Posterior cingulate gyrus (tissue), 11 donors: ENCODE measurements at regions not wholly inside any gene's neighbourhood (a gene's known extent, or its start where the extent isn't known, plus 50 kb on each side); places are given as distances from the start of the nearest gene placed in this dataset.

Experiments used
- DNase-seq, 10 donors: peaks; one replicate each; pipeline versions ENCODE4 v3.0.0 to v3.0.0-alpha.2; 2020 to 2021; ENCODE audit warnings: mixed read lengths in 3 of 10
- intact Hi-C: fragments of 100-400 bp; cut with DNase I; formaldehyde crosslinking; loops from one replicate; pipeline ENCODE4 v1.15.1; 2023

GRCh38 chr1:218573925-218574324 lies 228.8 kb downstream of the TGFB2 start:
- DNase-seq, result no peak
- intact Hi-C loops, result no loop called here

GRCh38 chr1:218575079-218575478 lies 229.9 kb downstream of the TGFB2 start:
- intact Hi-C loops, result no loop called here
- no peak for DNase-seq

DNA sequence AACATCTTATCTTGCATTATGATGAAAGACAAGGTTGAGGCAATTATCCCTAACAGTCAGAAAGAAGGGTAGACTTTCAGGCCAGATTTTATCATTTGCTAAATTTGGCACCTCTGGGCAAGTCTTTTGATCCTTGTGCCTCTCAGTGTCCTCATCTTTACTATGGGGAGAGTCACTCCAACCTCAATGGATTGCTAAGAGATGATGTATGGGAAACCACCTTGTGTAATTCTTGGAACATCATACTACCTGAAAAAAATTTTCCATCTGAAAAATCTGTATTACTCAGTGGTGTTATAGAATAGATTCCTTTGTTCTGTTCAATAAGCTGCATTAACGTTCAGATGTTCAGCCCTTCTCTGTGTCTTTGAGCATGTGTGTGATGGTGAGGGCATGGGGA lies 230.7 kb downstream of the TGFB2 start:
- intact Hi-C loops, result no loop called here
- no peak for DNase-seq

DNA sequence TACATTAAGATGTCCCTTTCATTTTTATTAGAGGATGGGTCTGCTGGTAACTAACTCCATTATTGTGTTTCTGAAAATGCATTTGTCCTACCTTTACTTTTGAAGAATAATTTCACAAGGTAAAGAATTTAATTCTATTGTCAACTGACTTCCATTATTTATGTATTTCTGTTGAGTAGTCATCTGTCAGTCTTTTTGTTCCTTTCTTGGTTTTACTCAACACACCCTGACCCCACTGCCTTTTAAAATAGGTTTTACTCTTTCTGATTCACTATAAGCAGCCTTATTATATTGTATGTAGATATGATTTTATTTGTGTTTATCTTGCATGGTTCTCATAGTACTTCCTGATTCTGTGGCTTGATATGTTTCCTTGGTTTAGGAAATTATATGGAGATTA lies 237.5 kb downstream of the TGFB2 start:
- intact Hi-C loops, result no loop called here
- DNase-seq, result no peak

GRCh38 chr1:218584418-218585155 lies 239.5 kb downstream of the TGFB2 start:
- no peak for DNase-seq
- intact Hi-C loops, result no loop called here

GRCh38 chr1:218585511-218586184 lies 240.5 kb downstream of the TGFB2 start:
- peak in 3 of 10 donors; percentile 11 to 76 (median 76) for DNase-seq

GRCh38 chr1:218587900-218588299 lies 242.8 kb downstream of the TGFB2 start:
- intact Hi-C loops, result no loop called here
- no peak for DNase-seq

More at GRCh38 chr1:218585511-218586184, 240.5 kb downstream of the TGFB2 start:
- intact Hi-C loops, result no loop called here

- peak in 1 of 10 donors; percentile 60 for DNase-seq
- intact Hi-C loops, result no loop called here
Measured at GRCh38 chr1:218588540-218589172, 243.5 kb downstream of the TGFB2 start.

DNA sequence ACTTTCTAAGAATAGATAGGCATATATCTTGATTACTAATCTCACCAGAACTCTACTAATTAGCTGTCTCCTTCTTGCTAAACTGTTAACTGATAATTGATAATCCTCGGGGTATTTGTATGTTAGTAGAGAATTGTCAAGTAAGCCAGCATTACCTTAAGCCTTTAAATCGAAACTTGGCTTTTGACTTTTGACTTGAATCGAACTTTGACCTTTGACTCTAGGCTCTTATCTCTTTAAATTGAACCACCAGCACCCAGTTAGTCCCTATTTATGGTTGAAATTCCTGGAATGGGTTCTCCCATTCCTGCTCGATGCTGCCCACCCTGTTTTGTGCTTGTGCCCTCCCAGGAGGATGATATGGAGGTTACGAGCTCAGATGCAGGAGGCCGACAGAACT lies 244.4 kb downstream of the TGFB2 start:
- no peak for DNase-seq
- intact Hi-C loops, result no loop called here

GRCh38 chr1:218591966-218592365 lies 246.8 kb downstream of the TGFB2 start:
- no peak for DNase-seq
- intact Hi-C loops, result no loop called here

- intact Hi-C loops, result no loop called here
- no peak for DNase-seq
Measured at GRCh38 chr1:218592688-218593087, 247.6 kb downstream of the TGFB2 start.

GRCh38 chr1:218600968-218601367 lies 255.8 kb downstream of the TGFB2 start:
- no peak for DNase-seq
- intact Hi-C loops, result no loop called here

DNA sequence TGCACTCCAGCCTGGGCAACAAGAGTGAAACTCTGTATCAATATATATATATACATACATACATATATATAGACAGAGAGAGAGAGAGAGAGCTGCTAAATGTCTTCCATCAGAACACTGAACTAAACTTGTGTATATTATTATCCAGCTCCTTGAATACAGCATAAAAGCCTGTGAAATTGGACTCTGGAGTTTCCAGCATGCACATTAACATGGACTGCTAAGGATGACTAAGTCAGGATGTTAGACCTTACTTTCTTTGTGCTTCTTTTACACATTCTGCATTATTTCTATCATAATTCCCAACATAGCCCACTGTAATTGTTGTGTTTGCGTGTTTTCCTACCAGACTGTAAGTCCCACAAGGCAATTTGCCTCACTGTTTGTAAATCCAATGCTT lies 259.1 kb downstream of the TGFB2 start:
- intact Hi-C loops, result no loop called here
- no peak for DNase-seq

DNA sequence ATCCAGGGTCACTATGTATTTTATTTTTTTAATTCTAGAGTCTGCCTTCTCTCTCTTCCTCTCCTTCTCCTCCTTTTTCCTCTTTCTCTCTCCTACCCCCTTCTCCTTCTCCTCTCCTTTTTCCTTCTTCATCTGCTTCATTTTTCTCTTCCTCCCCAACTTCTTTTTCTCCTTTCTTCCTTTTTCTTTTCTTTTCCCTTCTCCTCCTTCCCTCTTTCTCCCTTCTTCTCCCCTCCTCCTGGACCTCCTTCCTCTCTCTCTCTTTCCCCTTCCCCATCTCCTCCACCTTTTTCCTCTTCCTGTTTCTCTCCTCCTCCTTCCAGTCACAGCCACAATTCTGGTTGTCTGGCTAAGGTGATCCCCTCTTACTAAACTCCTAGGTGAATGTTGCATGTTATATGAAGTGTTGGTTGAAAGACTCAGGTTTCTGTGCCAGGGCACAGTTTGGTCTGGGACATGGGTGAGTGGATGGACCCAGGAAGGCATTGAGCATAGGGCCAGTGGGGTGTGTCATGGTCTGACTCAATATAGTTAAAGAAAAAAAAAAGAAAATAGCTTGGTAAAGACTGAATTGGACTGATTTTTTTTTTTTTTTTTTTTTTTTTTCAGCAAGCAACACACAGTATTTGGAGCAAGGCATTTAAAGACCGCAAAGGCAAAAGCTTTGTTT lies 266.9 kb downstream of the TGFB2 start:
- intact Hi-C loops, result no loop called here

DNA sequence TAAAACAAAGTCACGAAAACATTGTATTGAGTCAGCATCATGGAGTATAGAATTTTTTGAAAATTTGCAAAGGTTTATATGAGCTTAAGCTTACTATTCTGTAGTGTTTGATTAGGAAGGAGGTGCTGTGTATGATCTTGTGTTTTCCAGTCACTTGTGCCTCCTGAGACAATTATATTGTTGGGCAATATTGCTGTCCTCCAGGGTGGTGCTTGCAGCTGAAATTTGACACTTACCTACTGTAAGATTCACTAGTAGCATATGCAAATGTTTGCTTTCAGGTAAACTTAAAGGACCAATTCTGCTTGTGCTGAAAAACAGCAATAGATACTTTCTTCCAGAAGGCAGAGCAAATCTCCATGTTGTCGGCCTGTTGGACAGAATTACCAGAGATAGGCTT lies 268.0 kb downstream of the TGFB2 start:
- DNase-seq, result no peak
- intact Hi-C loops, result no loop called here

More for the DNA sequence above, 266.9 kb downstream of the TGFB2 start:
- no peak for DNase-seq

GRCh38 chr1:218614031-218614430 lies 268.9 kb downstream of the TGFB2 start:
- DNase-seq, result no peak

DNA sequence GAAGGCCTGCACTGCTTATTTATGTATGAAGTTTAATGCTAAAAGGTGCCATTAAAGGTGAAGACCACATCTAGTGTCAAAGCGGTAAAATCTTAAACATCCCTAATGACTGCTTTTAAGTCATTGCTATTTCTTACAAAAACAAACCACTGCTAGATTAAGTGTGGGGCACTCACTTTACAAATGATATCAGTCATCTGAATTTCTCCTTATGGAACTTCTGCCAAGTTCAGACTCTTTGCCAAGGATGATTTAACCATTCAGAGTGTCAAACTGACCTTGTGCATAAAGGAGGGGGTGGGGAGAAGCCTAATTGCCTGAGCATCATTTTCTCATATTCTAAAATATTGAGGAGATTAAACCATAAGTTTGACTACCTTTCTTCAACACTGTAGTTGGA lies 271.5 kb downstream of the TGFB2 start:
- intact Hi-C loops, result no loop called here
- no peak for DNase-seq

More at GRCh38 chr1:218614031-218614430, 268.9 kb downstream of the TGFB2 start:
- intact Hi-C loops, result no loop called here

- intact Hi-C loops, result no loop called here
- DNase-seq, result no peak
Measured at GRCh38 chr1:218617986-218618385, 272.9 kb downstream of the TGFB2 start.

GRCh38 chr1:218620956-218621355 lies 275.8 kb downstream of the TGFB2 start:
- intact Hi-C loops, result no loop called here
- no peak for DNase-seq

GRCh38 chr1:218624052-218624451 lies 278.9 kb downstream of the TGFB2 start:
- intact Hi-C loops, result no loop called here
- no peak for DNase-seq

DNA sequence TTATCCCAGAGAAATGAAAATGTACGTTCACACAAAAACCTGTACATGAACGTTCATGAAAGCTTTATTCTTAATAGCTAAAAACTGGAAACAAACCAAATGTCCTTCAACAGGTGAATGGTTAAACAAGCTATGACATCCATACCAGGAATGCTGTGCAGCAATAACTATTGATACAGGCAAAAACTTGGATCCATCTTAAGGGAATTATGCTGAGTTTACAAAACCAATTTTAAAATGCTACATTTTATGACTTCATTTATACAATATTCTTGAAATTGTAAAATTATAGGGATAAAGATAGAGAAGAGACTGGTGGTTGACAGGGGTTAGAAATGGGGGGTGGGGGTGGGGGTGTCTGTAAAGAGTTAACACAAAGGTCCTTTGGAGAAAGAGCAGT lies 280.3 kb downstream of the TGFB2 start:
- intact Hi-C loops, result no loop called here
- no peak for DNase-seq
